ENCODE measurements at regions not wholly inside any gene's neighbourhood (a gene's known extent, or its start where the extent isn't known, plus 50 kb on each side); places are given as distances from the start of the nearest gene placed in this dataset.

GRCh38 chr19:30085394-30085793 lies 143.4 kb downstream of the URI1 start:
- no peak for TF ChIP-seq CTCF (conservative IDR thresholded peaks at IDR 0.05)
- TF ChIP-seq EZH2 (IDR thresholded peaks at IDR 0.05; ENCODE audit: low read depth) = no peak
